HuH-7 (cell line): ENCODE measurements at regions not wholly inside any gene's neighbourhood (a gene's known extent, or its start where the extent isn't known, plus 50 kb on each side); places are given as distances from the start of the nearest gene placed in this dataset.

ENCODE experiments used
- DNase-seq: peaks from one replicate; pipeline ENCODE4 v3.0.0; 2011; ENCODE audit warnings: low spot score

DNA sequence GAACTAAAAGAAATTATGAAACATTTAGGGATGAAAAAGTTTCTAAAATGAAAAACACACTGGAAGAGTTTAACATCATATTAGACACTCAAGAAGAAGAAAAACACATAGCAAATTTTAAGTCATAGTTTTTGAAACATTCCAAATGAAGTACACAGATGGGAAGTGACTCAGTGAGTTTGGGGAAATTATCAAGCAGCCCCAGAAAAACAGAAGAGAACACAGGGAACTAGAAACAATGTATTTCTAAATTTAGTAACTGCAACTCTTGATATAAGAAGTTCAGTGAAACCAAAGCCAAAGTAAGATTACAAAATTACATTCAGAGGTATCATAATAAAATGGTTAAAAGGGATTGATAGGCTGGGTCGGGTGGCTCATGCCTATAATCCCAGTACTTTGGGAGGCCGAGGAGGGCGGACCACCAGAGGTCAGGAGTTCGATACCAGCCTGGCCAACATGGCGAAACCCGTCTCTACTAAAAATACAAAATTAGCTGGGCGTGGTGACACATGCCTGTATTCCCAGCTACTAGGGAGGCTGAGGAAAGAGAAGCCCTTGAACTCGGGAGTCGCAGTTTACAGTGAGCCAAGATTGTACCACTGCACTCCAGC is 461.2 kb downstream of the KCTD8 start:
- DNase-seq: no peak

DNA sequence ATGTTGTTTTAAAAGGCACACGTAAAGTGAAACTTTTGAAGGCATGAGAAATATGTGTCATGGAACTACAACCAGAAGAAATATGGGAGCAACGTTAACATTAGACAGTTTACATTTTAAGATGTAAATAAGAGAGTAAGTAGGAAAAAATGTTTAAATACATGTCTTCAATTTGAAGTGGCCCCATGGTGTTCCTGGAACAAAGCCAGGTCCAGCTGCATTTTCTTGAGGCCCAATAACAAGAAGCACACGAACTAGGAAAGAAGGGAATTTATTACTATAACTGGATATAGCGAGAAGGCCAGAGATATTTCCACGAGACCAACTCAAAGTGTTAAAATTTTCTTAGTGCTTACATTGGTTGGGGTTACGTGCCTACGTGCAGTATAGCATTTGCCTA is 458.1 kb downstream of the KCTD8 start:
- DNase-seq: no peak

DNA sequence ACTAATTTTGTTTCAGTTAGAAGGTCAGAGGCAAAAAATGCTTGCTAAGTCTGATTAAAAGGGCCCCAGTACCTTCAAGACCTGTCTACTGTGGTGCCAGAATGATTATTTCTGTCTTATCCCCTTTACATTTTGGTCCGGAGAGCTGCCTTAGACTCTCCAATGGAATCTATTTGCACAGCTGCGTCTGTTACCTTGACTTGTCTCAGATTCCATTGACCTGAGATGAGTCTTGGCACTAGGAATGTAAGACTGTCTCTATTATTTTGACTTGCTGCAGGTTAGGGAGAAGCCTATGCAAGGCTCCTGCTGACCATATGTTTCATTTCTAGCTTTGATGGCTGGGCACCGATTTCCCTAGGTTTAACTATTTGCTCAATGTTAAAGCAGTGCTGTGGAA is 457.6 kb downstream of the KCTD8 start:
- DNase-seq: no peak

DNA sequence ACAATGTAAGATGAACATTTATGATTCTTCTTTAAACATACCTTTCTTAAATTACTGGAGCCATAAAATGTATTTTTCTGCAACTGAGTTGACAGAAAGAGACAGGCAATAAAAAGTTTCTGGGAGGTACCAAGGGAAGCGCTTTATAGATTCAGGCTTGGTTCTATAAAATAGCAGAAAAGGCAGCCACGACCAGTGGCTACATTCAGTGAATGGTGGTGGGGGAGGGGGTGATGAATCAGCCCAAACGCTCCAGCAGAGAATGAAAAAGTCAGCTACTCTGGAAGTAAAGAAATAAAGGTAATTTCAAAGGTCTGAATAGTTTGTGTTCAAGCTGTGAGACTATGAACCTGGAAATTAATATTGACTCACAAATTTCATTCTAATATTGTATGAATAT is 456.1 kb downstream of the KCTD8 start:
- DNase-seq: no peak

DNA sequence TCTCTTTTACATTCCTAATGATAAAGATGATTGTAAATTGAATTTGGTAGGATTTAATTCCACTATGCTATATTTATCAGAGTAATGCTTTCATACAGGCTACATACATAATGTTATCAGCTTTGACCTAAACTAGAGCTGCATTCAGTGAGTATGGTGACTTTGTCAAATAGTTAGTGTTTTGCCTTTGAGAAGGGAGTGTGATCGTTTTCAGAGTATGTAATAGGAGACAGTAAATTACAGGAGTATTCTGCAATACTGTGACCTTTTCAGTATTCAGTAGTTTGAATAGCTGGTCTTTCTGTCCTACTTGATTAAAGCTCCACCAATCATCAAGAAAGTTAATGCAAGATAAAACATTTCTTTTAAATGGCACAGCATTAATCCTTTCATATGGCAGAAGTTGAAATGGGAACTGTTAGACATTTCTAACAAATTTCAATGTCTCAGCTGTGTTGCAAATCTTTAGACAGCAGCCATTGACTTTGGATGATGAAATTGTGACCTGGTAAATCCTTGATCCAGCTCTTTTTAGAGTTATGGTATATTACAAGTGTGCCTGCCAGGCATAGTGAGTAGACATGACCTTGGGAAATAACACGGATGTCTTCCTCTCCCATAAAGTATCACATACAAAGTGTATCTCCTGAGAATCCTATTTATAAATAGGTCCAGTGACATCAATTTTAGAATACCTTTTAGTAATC is 455.3 kb downstream of the KCTD8 start:
- DNase-seq: no peak

DNA sequence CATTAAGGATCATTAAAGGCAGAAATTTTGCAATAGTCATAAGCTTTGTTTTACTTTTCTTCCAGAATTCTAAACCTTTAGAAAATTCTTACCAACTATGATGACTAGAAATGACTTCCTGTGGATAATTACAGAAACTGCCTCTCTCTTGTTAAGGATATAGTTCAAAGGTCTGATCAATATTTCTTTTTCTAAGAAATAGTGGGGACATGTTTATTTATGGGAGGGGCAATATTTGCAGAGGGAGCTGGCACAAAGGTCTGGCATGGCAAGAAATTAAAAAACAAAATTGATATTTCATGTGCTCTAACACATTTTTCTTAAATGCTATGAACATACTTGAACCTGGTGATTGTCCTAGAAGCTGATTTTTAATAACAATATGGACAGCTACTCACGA is 448.9 kb downstream of the KCTD8 start:
- no peak for DNase-seq

DNA sequence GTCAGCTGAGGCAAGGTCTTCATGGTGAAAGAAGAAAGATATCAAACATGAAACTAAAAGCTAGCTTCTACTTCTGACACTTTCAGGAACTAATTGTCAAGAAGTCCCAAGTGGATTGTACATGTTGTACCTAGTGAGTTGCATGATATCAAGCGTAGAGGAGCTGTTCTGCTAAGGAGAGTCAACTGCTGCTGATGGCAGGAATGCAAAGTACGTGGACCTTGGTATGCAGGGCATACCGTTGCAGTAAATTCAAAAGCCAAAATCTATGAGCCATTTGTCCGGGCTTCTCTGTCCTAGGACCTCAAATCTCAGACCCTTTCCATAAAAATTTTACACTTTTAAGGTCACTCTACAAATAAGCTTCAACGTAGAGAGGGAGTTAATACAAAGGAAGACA is 446.2 kb downstream of the KCTD8 start:
- no peak for DNase-seq

DNA sequence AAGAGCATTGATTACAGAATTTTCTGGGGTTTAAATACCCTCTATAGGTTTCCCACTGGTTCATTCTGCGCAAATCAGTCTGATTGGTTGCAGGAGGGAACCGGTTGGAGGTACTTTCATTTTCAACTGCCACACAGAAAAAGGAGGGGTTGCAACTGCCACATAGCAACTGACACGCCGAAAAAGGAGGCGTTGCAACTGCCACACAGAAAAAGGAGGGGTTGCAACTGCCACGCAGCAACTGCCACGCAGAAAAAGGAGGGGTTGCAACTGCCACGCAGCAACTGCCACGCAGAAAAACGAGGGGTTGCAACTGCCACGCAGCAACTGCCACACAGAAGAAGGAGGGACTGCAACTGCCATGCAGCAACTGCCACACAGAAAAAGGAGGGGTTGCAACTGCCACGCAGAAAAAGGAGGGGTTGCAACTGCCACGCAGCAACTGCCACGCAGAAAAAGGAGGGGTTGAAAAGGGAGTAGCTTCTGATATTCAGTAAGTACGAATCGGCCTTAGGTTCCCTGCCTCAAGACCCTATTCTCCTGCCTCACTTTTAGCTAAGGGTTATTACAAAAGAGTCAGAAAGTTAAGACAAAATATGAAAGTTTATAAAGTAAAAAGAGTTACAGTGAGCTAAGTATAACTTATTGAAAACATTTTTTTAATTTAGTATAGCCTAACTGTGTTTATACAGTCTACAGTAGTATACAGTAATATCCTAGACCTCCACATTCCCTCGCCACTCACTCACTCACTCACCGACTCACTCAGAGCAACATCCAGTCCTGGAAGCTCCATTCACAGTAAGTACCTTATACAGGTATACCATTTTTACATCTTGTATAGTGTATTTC is 431.8 kb downstream of the KCTD8 start:
- no peak for DNase-seq

DNA sequence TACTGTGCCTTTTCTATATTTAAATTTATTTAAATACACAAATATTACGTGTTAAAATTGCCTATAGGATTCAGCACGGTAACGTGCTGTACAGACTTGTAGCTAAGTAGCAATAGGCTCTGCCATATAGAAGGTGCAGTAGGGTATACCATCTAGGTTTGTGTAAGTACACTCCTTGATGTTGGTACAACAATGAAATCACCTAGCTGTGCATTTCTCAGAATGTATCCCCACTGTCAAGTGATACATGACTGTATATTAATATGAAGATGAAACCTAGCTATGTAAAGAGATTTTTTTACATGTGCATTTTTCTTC is 431.2 kb downstream of the KCTD8 start:
- DNase-seq: no peak

DNA sequence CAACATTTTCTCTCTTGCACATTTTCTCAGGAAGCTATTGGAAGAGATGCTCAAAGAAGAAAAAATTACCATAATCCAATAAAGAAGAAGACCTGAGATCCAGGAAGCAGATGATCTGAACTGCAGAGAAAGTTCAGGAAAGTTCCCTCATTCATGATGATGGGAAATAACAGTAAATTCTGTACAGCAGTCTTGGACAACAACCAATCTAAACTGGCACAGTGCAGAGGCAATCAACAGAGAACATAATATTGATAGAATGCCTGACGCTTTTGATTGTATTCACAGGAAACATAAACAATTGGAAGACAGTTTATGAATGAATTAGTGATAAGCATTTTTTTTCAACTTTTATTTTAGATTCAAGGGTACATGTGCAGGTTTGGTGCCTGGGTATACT is 428.9 kb downstream of the KCTD8 start:
- no peak for DNase-seq

DNA sequence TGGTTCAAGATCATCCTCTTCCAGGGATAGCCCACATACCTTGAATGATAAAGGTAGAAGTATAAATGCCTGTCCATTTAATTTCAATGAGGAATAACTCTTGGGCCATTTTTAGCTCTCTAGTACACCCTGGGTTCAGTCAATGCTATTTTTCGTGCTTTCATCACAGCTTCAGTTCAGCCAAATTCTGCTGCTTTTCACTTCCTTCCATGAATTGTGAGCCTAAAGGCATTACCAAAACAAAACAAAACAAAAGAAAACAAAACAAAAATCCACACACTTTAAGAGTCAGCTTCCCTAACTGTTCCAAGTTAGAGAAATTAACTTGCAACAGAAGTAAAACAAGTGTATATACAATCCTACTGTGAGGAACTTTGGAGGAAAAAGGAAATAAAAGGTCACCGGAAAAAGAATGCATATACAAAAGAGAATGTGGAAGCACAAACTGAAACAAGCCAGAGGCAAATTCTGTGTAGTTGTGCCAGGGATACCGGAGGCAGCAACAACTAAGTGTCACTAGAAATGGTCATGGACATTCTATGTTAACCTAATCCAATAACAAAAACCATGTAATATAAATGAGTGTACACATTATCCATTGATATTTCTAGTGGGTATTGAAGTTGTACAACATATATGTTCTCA is 423.1 kb downstream of the KCTD8 start:
- no peak for DNase-seq

DNA sequence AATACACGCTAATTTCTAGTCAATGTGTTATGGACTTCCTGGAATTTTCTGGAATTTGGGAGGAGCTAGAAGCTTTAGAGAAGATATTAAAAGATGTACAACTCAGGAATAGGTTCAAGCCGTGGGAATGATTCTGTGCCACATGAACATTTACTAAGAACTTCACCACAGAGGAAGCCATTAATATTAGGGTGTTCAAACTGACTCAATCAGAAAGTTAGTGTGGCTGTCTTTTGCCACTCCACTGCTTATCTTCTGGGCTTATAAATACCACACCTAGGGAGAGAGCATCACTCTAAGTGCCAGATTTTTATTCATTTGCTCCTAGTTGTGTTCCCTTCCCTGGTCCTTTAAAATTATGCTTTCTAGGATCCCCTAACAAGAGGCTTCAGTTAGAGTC is 409.8 kb downstream of the KCTD8 start:
- DNase-seq: no peak

DNA sequence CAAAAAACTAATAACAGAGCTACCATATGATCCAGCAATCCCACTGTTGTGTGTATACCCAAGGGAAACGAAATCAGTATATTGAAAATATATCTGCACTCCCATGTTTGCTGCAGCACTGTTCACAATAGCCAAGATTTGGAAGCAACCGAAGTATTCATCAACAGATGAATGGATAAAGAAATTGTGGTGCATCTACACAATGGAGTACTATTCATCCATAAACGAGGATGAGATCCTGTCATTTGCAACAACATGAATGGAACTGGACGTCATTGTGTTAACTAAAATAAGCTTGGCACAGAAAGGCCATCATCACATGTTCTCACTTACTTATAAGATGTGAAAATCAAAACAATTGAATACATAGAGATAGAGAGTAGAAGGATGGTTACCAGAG is 402.1 kb downstream of the KCTD8 start:
- DNase-seq: no peak

DNA sequence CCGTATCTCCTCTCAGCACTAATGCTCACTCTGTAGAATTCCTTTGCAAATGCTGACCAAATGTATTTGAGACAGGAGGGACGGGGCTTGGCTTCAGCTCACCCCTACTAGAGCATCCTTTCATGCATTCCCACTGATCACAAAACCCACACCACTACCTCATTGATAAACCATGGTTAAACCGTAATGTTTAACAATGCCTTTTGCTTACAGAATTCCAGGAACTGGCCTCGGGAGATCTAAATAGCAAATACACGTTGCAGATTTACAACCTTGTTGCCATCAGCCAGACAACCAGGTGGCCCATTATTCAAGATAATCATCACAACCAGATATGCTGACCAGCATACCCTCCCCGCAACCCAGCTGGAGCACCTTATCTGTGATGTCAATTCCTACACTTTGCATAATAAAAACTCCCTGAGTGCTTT is 391.9 kb downstream of the KCTD8 start:
- no peak for DNase-seq

DNA sequence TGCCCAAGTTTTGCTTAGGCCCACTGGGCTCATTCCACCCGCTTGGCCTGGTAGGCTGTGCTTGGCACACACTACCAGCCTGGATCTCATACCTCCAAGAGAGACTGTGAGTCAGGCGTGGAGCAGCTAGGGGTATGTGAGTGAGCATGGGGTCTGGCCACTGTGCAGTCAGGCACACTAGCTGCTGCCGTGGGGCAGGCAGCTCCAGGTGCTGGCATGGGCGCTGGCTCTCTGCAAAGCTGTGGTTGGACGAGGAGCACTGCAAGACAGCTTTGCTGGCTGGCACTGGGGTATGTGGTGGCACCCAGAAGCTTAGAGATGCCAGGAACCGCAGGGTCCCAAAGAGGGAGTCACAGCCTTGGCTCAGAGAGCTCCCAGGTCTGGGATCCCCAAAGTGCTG is 377.8 kb downstream of the KCTD8 start:
- DNase-seq: no peak

DNA sequence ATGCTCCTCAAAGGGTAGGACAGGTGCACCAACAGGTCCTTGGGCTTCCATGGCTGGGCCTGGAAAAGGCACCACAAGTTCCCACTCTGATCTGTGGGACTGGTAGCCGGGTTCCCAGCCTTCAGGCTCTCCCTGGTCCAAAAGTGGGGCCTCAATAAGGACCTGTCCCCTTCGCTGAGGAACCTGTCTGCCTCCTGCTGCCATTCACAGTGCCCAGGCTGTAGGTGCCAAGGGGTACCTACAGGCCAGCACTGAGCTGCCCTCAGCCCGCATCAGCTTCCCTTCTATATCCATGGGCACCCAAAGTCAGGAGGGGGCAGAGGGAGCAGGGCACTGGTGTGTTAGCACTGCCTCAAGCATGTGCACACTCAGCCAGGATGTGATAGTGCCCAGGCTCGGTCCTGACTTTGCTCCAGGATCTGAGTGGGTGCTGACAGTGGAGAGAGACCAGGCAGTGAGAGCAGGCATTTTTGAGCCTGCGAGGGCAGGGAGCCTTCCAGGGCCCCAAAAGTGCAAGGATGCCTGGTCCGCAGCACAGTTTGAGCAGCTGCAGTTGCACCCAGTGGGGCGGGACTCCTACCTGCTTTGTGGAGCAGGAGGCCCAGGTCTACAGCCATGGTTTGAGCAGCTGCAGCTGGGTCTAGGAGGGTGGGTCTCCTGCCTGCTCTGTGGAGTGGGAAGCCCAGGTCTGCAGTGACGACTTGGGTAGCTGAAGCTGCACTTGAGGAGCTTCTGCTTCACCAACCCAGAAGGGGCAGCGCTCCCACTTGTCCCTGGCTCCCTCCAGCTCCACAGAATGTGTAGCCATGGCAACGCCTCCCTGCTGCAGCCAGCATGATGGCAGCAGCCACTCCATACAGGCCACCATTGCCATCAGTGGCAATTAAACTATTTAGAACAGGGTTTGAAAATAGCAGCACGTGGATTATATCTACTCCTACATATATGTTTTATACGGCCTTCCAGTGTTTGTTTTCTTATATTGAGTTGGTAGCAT is 376.4 kb downstream of the KCTD8 start:
- no peak for DNase-seq

DNA sequence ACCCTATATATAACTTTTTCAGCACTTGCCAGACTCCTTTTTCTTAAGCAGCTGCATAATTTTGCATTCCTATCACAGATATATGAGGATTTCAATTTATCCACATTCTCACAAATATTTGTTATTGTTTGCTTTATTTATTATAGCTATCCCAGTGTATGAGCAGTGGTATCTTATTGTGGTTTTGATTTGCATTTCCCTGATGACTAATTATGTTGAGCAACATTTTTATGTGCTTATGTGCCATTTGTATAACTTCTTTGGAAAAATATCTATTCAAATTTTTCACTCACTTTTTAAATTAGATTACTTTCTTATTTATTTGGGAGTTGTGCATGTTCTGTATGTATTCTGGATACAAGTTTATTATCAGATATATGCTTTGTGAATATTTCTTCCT is 361.9 kb downstream of the KCTD8 start:
- DNase-seq: no peak

DNA sequence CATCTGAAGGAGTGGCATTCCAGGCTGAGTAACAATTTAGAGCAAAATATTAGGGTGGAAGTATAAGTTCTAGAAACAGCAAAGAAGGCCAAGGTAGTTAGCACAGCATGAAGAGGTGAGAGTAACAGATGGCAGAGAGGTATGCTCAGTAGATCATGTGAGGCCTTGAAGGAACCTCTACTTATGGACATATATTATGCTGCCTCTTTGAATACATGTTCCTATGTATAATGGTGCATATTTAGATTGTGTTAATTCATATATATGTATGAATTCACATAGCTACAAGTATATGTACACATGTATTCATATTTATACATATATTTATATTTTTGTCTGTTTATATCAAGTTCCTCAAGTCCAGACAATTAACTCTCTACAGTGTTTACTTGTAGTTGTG is 355.2 kb downstream of the KCTD8 start:
- no peak for DNase-seq

DNA sequence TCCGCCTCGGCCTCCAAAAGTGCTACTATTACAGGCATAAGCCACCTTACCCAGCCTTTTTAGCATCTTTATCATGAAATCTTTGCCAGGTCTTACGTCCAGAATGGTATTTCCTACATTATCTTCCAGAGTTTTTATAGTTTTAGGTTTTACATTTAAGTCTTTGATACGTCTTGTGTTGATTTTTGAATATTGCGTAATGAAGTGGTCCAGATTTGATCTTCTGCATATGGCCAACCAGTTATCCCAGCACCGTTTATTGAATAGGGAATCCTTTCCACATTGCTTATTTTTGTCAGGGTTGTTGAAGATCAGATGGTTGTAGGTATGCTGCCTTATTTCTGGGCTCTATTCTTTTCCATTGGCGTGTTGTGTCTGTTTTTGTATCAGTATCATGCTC is 349.6 kb downstream of the KCTD8 start:
- DNase-seq: no peak

DNA sequence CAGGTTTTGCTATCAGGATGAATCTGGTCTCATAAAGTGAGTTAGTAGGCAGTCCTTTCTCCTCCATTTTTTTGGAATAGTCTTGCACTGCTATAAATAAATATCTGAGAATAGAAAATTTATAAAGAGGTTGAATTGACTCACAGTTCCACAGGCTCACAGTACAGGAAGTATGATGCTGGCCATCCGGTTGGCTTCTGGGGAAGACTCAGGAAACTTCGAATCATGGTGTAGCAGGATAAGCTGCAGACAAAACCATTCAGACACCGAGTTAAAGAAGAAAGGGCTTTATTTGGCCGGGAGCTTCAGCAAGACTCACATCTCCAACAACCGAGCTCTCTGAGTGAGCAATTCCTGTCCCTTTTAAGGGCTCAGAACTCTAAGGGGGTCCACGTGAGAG is 348.2 kb downstream of the KCTD8 start:
- no peak for DNase-seq

DNA sequence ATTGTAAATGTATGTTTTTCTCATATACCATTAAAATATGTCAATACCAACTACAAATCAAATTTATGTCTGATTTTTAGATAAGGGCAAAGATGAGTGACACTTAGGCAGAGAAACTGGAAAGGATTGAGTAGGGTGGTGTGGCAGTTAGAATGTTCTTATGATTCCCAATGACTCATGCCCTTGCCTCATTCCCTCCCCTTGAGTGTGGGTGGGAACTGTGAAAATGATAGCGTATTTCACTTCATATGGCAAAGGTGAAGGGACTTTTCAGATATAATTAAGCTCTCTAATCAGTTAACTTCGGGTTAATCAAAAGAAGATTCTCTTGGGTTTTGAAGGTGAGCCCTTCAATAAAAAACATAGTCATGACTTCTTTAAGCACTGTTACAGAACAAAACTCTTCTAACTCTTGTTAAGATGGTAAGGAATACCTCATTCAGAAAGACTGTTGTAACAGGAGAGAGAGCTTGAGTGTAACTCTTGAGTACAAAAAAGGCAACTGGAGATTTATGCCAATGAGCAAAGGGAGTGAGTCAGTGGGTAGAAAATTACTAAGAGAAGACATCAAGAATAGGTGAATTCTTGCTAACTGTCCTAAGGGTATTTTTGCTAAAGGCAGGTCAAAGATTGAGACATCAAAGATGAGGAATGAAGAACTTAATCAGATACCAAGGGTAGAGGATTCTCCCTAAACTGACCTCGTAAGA is 329.5 kb downstream of the KCTD8 start:
- no peak for DNase-seq
